ENCODE measurements at regions not wholly inside any gene's neighbourhood (a gene's known extent, or its start where the extent isn't known, plus 50 kb on each side); places are given as distances from the start of the nearest gene placed in this dataset.

DNA sequence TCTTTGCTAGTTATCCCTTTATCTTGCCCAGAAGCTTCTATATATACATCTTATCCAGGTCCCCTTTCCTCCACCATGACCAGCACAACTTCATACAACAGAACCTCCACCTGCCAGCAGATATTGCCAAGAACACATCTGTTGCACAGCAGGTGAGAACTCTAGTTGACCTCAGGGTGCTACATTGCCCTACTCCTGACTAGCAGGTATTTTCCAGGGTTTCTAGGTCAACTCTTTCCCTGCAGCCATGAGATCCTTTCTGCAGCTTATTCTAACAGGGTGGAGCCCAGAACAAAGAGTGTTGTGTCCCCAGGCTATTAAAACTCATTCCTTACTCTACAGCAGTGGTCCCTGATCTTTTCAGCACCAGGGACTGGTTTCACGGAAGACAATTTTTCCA, 319.5 kb downstream of the PRDM2 start:
- TF ChIP-seq CEBPB (IDR thresholded peaks at IDR 0.05), result no peak
- no peak for TF ChIP-seq EP300 (IDR thresholded peaks at IDR 0.05; ENCODE audit: borderline replicate concordance)
- TF ChIP-seq NFIC (IDR thresholded peaks at IDR 0.05), result no peak
- TF ChIP-seq, protein P1, sequence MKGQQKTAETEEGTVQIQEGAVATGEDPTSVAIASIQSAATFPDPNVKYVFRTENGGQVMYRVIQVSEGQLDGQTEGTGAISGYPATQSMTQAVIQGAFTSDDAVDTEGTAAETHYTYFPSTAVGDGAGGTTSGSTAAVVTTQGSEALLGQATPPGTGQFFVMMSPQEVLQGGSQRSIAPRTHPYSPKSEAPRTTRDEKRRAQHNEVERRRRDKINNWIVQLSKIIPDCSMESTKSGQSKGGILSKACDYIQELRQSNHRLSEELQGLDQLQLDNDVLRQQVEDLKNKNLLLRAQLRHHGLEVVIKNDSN (IDR thresholded peaks at IDR 0.05), result no peak
- TF ChIP-seq RAD21 (IDR thresholded peaks at IDR 0.05; ENCODE audit: low read depth), result no peak
- TF ChIP-seq ZBTB7A (IDR thresholded peaks at IDR 0.05; ENCODE audit: low read depth), result no peak
- TF ChIP-seq, protein P2, sequence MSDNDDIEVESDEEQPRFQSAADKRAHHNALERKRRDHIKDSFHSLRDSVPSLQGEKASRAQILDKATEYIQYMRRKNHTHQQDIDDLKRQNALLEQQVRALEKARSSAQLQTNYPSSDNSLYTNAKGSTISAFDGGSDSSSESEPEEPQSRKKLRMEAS (IDR thresholded peaks at IDR 0.05), result no peak
- no peak for TF ChIP-seq YY1 (IDR thresholded peaks at IDR 0.05; ENCODE audit: low read depth)
- TF ChIP-seq CREB1 (IDR thresholded peaks at IDR 0.05; ENCODE audit: low read depth), result no peak
- no peak for TF ChIP-seq TEAD4 (IDR thresholded peaks at IDR 0.05)

DNA sequence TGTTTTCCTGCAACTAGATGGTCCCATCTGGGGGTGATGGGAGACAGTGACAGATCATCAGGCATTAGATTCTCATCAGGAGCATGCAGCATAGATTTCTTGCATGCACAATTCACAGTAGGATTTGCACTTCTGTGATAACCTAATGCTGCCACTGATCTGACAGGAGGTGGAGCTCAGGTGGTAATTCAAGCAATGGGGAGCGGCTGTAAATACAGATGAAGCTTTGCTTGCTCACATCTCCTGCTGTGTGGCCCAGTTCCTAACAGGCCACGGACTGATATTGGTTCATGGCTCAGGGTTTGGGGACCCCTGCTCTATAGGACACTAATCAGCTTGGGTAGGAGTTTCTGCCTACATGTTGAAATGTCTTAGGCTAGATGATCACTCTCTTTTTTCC, 320.0 kb downstream of the PRDM2 start:
- TF ChIP-seq TCF12 (IDR thresholded peaks at IDR 0.05; ENCODE audit: low read depth), result no peak
- TF ChIP-seq RAD21 (IDR thresholded peaks at IDR 0.05; ENCODE audit: low read depth), result no peak
- TF ChIP-seq NFIC (IDR thresholded peaks at IDR 0.05), result no peak
- no peak for TF ChIP-seq FOXM1 (IDR thresholded peaks at IDR 0.05; ENCODE audit: borderline replicate concordance, low read depth)
- TF ChIP-seq TEAD4 (IDR thresholded peaks at IDR 0.05), result no peak
- no peak for TF ChIP-seq CEBPB (IDR thresholded peaks at IDR 0.05)
- TF ChIP-seq, protein P1 (IDR thresholded peaks at IDR 0.05), result no peak
- no peak for TF ChIP-seq CREB1 (IDR thresholded peaks at IDR 0.05; ENCODE audit: low read depth)
- TF ChIP-seq, protein P3, sequence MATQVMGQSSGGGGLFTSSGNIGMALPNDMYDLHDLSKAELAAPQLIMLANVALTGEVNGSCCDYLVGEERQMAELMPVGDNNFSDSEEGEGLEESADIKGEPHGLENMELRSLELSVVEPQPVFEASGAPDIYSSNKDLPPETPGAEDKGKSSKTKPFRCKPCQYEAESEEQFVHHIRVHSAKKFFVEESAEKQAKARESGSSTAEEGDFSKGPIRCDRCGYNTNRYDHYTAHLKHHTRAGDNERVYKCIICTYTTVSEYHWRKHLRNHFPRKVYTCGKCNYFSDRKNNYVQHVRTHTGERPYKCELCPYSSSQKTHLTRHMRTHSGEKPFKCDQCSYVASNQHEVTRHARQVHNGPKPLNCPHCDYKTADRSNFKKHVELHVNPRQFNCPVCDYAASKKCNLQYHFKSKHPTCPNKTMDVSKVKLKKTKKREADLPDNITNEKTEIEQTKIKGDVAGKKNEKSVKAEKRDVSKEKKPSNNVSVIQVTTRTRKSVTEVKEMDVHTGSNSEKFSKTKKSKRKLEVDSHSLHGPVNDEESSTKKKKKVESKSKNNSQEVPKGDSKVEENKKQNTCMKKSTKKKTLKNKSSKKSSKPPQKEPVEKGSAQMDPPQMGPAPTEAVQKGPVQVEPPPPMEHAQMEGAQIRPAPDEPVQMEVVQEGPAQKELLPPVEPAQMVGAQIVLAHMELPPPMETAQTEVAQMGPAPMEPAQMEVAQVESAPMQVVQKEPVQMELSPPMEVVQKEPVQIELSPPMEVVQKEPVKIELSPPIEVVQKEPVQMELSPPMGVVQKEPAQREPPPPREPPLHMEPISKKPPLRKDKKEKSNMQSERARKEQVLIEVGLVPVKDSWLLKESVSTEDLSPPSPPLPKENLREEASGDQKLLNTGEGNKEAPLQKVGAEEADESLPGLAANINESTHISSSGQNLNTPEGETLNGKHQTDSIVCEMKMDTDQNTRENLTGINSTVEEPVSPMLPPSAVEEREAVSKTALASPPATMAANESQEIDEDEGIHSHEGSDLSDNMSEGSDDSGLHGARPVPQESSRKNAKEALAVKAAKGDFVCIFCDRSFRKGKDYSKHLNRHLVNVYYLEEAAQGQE (IDR thresholded peaks at IDR 0.05; ENCODE audit: low read depth), result no peak
- no peak for TF ChIP-seq EGR1 (IDR thresholded peaks at IDR 0.05)
- no peak for TF ChIP-seq EP300 (IDR thresholded peaks at IDR 0.05; ENCODE audit: borderline replicate concordance)
- TF ChIP-seq TAF1 (IDR thresholded peaks at IDR 0.05; ENCODE audit: low read depth), result no peak
- TF ChIP-seq YY1 (IDR thresholded peaks at IDR 0.05; ENCODE audit: low read depth), result no peak
- TF ChIP-seq, protein P2 (IDR thresholded peaks at IDR 0.05), result no peak
- TF ChIP-seq ZBTB7A (IDR thresholded peaks at IDR 0.05; ENCODE audit: low read depth), result no peak

DNA sequence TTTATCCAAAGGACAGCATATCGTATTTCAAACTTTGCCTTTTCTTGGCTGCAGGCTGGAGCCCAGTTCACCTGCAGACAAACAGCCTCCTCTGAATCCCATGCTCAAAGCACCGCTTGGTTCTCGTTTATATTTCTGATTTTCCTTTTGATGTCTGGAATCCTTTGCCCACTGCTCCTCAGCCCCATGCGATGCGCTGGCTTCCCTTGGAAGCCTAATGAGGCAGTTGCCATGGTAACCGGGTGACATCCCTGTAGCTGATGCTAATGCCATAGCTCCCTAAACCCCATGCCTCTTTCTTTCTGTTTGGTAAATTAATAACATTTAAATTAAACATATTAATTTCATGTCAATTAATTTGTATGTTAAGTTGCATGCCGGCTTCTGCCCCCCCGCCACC, 327.1 kb downstream of the PRDM2 start:
- TF ChIP-seq ZBTB7A (IDR thresholded peaks at IDR 0.05; ENCODE audit: low read depth), result no peak

DNA sequence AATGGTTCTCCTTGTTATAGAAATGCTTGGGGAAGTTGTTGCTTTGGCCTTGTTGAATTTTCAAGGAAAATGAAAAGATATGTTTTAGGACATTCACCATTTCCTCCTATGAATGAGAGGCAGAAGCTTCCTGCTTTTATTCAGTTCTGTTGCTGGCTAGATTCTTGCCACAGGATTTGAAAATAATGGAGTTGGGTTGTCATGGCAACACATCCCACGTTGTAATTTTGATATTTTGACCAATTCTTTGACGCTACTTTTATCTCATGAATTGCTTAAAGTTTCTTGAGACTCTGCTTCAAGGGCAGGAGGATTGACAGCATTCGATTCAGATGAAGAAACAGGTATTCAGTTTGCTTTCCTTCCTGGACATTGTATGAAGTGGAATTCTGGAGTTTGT, 331.5 kb downstream of the PRDM2 start:
- TF ChIP-seq NFIC (IDR thresholded peaks at IDR 0.05), result no peak
- TF ChIP-seq ZBTB7A (IDR thresholded peaks at IDR 0.05; ENCODE audit: low read depth), result no peak
- TF ChIP-seq YY1 (IDR thresholded peaks at IDR 0.05; ENCODE audit: low read depth), result no peak
- no peak for TF ChIP-seq CEBPB (IDR thresholded peaks at IDR 0.05)
- TF ChIP-seq EP300 (IDR thresholded peaks at IDR 0.05; ENCODE audit: borderline replicate concordance), result no peak
- TF ChIP-seq RAD21 (IDR thresholded peaks at IDR 0.05; ENCODE audit: low read depth), result no peak
- no peak for TF ChIP-seq TEAD4 (IDR thresholded peaks at IDR 0.05)
- no peak for TF ChIP-seq TAF1 (IDR thresholded peaks at IDR 0.05; ENCODE audit: low read depth)
- TF ChIP-seq, protein P3 (IDR thresholded peaks at IDR 0.05; ENCODE audit: low read depth), result no peak
- TF ChIP-seq TCF12 (IDR thresholded peaks at IDR 0.05; ENCODE audit: low read depth), result no peak

DNA sequence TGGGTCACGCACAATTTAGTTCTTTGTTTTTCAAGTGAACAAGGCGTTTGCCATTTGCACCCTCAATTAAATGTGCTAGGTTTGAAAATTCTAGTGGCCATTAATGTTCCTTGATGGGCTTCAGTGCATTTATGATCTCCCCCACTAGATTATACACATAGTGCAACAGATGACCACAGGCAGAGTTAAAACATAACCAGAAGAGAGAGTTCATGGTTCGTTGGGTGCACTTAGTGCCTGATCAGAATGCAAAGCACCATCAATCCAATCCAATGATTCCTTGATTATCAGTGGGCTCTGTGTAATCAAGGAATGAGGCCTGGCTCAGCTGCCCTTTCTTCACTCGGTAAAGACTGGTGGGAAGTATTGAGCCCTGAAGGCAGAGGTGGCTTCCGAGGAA, 334.5 kb downstream of the PRDM2 start:
- no peak for TF ChIP-seq TAF1 (IDR thresholded peaks at IDR 0.05; ENCODE audit: low read depth)
- TF ChIP-seq EGR1 (IDR thresholded peaks at IDR 0.05), result no peak
- no peak for TF ChIP-seq CREB1 (IDR thresholded peaks at IDR 0.05; ENCODE audit: low read depth)
- no peak for TF ChIP-seq ZBTB7A (IDR thresholded peaks at IDR 0.05; ENCODE audit: low read depth)
- TF ChIP-seq, protein P1 (IDR thresholded peaks at IDR 0.05), result no peak

DNA sequence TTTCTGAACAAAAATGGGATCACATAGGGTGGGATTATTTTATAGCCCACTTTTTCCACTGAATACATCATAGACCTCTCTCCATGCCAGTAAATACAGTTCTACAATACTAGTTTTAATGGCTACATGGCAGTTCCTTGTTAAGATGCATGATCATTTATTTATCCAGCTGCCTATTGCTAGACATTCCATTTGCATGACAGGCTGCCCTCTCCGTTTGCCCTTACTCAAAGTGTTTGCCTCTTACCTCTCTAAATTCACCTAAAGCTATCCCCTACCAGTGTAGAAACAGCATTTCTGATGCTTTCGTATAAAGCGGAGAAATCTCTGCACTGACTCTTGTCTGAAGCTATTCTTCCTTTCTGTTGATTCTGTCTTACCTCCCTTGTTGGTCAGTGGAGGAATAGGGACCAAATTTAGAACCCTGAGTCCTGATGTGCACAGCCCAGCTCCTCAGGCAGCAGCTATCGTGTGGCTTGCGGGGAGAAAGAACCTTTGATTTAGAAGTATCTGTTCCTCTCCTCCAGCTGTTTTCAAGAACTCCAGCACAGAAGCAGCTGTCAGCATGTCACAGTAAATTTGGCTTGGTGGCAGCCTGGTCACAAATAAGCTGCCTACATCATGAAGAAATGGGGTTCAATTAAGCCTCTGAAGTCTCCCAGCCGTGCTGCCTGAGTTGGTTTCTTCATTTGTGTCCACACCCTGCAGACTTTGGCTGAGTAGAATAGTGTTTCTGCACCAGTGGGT, 337.3 kb downstream of the PRDM2 start:
- no peak for TF ChIP-seq ZBTB7A (IDR thresholded peaks at IDR 0.05; ENCODE audit: low read depth)
